ENCODE measurements at regions not wholly inside any gene's neighbourhood (a gene's known extent, or its start where the extent isn't known, plus 50 kb on each side); places are given as distances from the start of the nearest gene placed in this dataset.

DNA sequence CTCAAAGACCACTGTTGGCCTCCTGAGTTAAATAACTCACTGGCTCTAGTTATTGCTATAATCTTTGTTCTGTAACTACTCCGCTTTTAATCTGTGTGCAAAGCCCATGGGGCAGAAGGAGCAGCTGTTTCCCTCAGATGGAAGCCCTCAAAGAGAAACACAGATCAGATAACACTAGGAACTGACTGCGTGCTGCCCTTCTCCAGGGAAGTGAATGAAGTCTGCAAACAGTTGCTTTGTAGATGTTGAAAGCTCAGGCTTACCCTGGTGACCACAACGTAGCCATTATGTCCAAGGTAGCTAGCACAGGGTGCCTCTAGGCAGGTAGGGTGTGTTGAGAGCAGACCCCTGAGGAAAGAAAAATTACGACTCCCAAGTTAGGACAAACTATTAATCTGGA, 152.3 kb upstream of the STAC start:
- no peak for TF ChIP-seq CTCF (conservative IDR thresholded peaks at IDR 0.05)
- Histone ChIP-seq H3K9me3 (ENCODE audit: control insufficient read depth, low read length) (no peaks in the 10 kb centered on the region), H3K27me3 (ENCODE audit: control insufficient read depth, insufficient read depth, low read length, poor library complexity, severe bottlenecking) (no peaks in the 10 kb centered on the region), H3K9ac (ENCODE audit: extremely low read depth, low read length, poor library complexity, severe bottlenecking) (no peak overlapping the region), H3K4me3 (ENCODE audit: low read length) (no peak overlapping the region), H3K4me1 (ENCODE audit: control insufficient read depth, insufficient read depth, low read length) (no peaks in the 10 kb centered on the region), H3K27ac (ENCODE audit: low read depth, low read length) (no peak overlapping the region), H3K36me3 (ENCODE audit: control insufficient read depth, insufficient read depth, low read length) (no peaks in the 10 kb centered on the region)
- 81 to 91% methylated on average over 4 of the region's 4 CpGs for WGBS, 2 experiments (ENCODE audit: insufficient coverage in 1 of 2, insufficient read length in 1 of 2)
- Mint-ChIP-seq H3K9me3 (no peaks in the 10 kb centered on the region), H3K4me1 (no peaks in the 10 kb centered on the region), H3K36me3 (ENCODE audit: low read depth) (no peaks in the 10 kb centered on the region), H3K27me3 (ENCODE audit: insufficient read depth) (no peaks in the 10 kb centered on the region), H3K4me3 (no peak overlapping the region), H3K27ac (no peak overlapping the region)
- no peak for DNase-seq

- no peak for TF ChIP-seq CTCF (conservative IDR thresholded peaks at IDR 0.05)
- H3K9ac ChIP-seq (ENCODE audit: extremely low read depth, low read length, poor library complexity, severe bottlenecking), result no peak overlapping the region
- no peak overlapping the region for H3K4me3 Mint-ChIP-seq
- DNase-seq, result no peak
- WGBS, 2 experiments (ENCODE audit: insufficient coverage in 1 of 2, insufficient read length in 1 of 2), result 82% methylated on average over 1 of the region's 1 CpG; no CpG with 5 or more reads in 1 of the 2 experiments
- no peaks in the 10 kb centered on the region for H3K36me3 Mint-ChIP-seq (ENCODE audit: low read depth)
- H3K4me1 Mint-ChIP-seq, result no peaks in the 10 kb centered on the region
- no peak overlapping the region for H3K4me3 ChIP-seq (ENCODE audit: low read length)
- H3K27me3 Mint-ChIP-seq (ENCODE audit: insufficient read depth), result no peaks in the 10 kb centered on the region
- no peaks in the 10 kb centered on the region for H3K9me3 ChIP-seq (ENCODE audit: control insufficient read depth, low read length)
- H3K27ac Mint-ChIP-seq, result no peak overlapping the region
- H3K9me3 Mint-ChIP-seq, result no peaks in the 10 kb centered on the region
- H3K27me3 ChIP-seq (ENCODE audit: control insufficient read depth, insufficient read depth, low read length, poor library complexity, severe bottlenecking), result no peaks in the 10 kb centered on the region
- no peaks in the 10 kb centered on the region for H3K4me1 ChIP-seq (ENCODE audit: control insufficient read depth, insufficient read depth, low read length)
- H3K36me3 ChIP-seq (ENCODE audit: control insufficient read depth, insufficient read depth, low read length), result no peaks in the 10 kb centered on the region
- no peak overlapping the region for H3K27ac ChIP-seq (ENCODE audit: low read depth, low read length)
Observed at GRCh38 chr3:36229496-36229895, 150.8 kb upstream of the STAC start.

DNA sequence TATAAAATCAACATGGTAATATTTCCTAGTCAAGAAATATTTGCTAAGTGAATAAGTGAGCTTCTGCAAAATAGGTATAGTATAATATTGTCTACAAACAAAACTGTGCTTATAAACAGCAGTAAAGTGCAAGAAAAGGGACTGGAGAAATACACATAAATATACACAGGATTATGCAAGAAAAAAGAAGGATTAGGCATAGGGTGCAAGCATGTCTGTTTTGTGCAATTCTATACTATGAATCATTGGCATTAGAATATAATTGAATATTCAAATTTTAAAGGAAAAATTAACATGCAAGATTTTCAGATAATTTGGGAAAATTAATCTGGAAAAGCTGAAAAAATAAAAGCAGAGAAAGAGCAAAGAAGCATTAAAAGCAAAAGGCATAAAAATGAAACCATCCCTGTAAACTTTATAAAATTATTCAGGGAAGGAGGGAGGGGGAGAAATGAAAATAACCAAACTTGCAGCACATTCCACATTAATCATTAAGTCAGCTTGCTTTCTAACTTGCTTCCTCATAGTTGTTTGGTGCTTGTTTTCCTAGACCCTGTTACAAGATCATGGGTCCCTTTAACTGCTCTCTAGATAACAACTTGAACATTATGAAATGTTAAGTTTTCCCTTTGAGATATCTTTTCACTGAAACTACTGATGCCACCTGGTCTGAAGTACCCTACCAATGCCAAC, 147.4 kb upstream of the STAC start:
- Mint-ChIP-seq H3K27ac (no peak overlapping the region), H3K4me1 (no peaks in the 10 kb centered on the region), H3K36me3 (ENCODE audit: low read depth) (no peaks in the 10 kb centered on the region), H3K27me3 (ENCODE audit: insufficient read depth) (no peaks in the 10 kb centered on the region), H3K9me3 (peaks cover 4% of the 10 kb centered on the region), H3K4me3 (no peak overlapping the region)
- H3K9ac ChIP-seq (ENCODE audit: extremely low read depth, low read length, poor library complexity, severe bottlenecking), result no peak overlapping the region
- no peak for DNase-seq
- no peak overlapping the region for H3K4me3 ChIP-seq (ENCODE audit: low read length)
- H3K36me3 ChIP-seq (ENCODE audit: control insufficient read depth, insufficient read depth, low read length), result no peaks in the 10 kb centered on the region
- H3K27ac ChIP-seq (ENCODE audit: low read depth, low read length), result no peak overlapping the region
- no peaks in the 10 kb centered on the region for H3K4me1 ChIP-seq (ENCODE audit: control insufficient read depth, insufficient read depth, low read length)
- H3K27me3 ChIP-seq (ENCODE audit: control insufficient read depth, insufficient read depth, low read length, poor library complexity, severe bottlenecking), result no peaks in the 10 kb centered on the region
- H3K9me3 ChIP-seq (ENCODE audit: control insufficient read depth, low read length), result peaks cover 4% of the 10 kb centered on the region
- TF ChIP-seq CTCF (conservative IDR thresholded peaks at IDR 0.05), result no peak
